ENCODE measurements at regions not wholly inside any gene's neighbourhood (a gene's known extent, or its start where the extent isn't known, plus 50 kb on each side); places are given as distances from the start of the nearest gene placed in this dataset.

- TF ChIP-seq TEAD4 (IDR thresholded peaks at IDR 0.05), result no peak
- no peak for TF ChIP-seq TAF1 (IDR thresholded peaks at IDR 0.05; ENCODE audit: low read depth)
- no peak for TF ChIP-seq EP300 (IDR thresholded peaks at IDR 0.05; ENCODE audit: borderline replicate concordance)
- no peak for TF ChIP-seq YY1 (IDR thresholded peaks at IDR 0.05; ENCODE audit: low read depth)
- TF ChIP-seq FOXM1 (IDR thresholded peaks at IDR 0.05; ENCODE audit: borderline replicate concordance, low read depth), result no peak
- TF ChIP-seq CREB1 (IDR thresholded peaks at IDR 0.05; ENCODE audit: low read depth), result no peak
- no peak for TF ChIP-seq TCF12 (IDR thresholded peaks at IDR 0.05; ENCODE audit: low read depth)
- no peak for TF ChIP-seq REST (IDR thresholded peaks at IDR 0.05; ENCODE audit: low read depth)
- TF ChIP-seq ZBTB7A (IDR thresholded peaks at IDR 0.05; ENCODE audit: low read depth), result no peak
- no peak for TF ChIP-seq MAX (IDR thresholded peaks at IDR 0.05)
Observed at GRCh38 chr6:118712969-118713368, 61.6 kb upstream of the CEP85L start.

Data from Ishikawa (cell line).